ENCODE measurements at regions not wholly inside any gene's neighbourhood (a gene's known extent, or its start where the extent isn't known, plus 50 kb on each side); places are given as distances from the start of the nearest gene placed in this dataset.

- H3K36me3 Mint-ChIP-seq (ENCODE audit: low read depth), result peaks cover 2% of the 10 kb centered on the region
- peaks cover 53% of the 10 kb centered on the region for H3K4me1 Mint-ChIP-seq (ENCODE audit: low read depth)
- H3K9me3 Mint-ChIP-seq (ENCODE audit: low read depth), result peaks cover 4% of the 10 kb centered on the region
- H3K4me3 Mint-ChIP-seq (ENCODE audit: unreplicated experiment), result no peak overlapping the region
- H3K27ac Mint-ChIP-seq (ENCODE audit: unreplicated experiment), result peak overlapping the region; percentile 27
- H3K27me3 Mint-ChIP-seq (ENCODE audit: low read depth), result no peaks in the 10 kb centered on the region
- no peak for TF ChIP-seq CTCF (IDR thresholded peaks at IDR 0.05)
- no peak for DNase-seq (ENCODE audit: low spot score)
Observed at GRCh38 chr21:16324630-16325029, 594.8 kb downstream of the USP25 start.

GRCh38 chr21:16330082-16330907 is 600.5 kb downstream of the USP25 start:
- no peaks in the 10 kb centered on the region for H3K27me3 Mint-ChIP-seq (ENCODE audit: low read depth)
- no peak overlapping the region for H3K27ac Mint-ChIP-seq (ENCODE audit: unreplicated experiment)
- peaks cover 5% of the 10 kb centered on the region for H3K36me3 Mint-ChIP-seq (ENCODE audit: low read depth)
- H3K4me3 Mint-ChIP-seq (ENCODE audit: unreplicated experiment), result no peak overlapping the region
- TF ChIP-seq CTCF (IDR thresholded peaks at IDR 0.05), result peak; percentile 94
- peaks cover 4% of the 10 kb centered on the region for H3K9me3 Mint-ChIP-seq (ENCODE audit: low read depth)
- H3K4me1 Mint-ChIP-seq (ENCODE audit: low read depth), result peaks cover 35% of the 10 kb centered on the region
- DNase-seq (ENCODE audit: low spot score), result no peak

- TF ChIP-seq CTCF (IDR thresholded peaks at IDR 0.05), result no peak
- Mint-ChIP-seq H3K4me1 (ENCODE audit: low read depth) (peaks cover 34% of the 10 kb centered on the region), H3K4me3 (ENCODE audit: unreplicated experiment) (no peak overlapping the region), H3K27ac (ENCODE audit: unreplicated experiment) (peak overlapping the region; percentile 17), H3K27me3 (ENCODE audit: low read depth) (no peaks in the 10 kb centered on the region), H3K36me3 (ENCODE audit: low read depth) (peaks cover 5% of the 10 kb centered on the region), H3K9me3 (ENCODE audit: low read depth) (peaks cover 4% of the 10 kb centered on the region)
- DNase-seq (ENCODE audit: low spot score), result no peak
Observed at GRCh38 chr21:16330908-16331268, 601.1 kb downstream of the USP25 start.

GRCh38 chr21:16337266-16337665 is 607.5 kb downstream of the USP25 start:
- no peak for TF ChIP-seq CTCF (IDR thresholded peaks at IDR 0.05)
- Mint-ChIP-seq H3K27ac (ENCODE audit: unreplicated experiment) (no peak overlapping the region), H3K9me3 (ENCODE audit: low read depth) (peaks cover 3% of the 10 kb centered on the region), H3K4me1 (ENCODE audit: low read depth) (peaks cover 6% of the 10 kb centered on the region), H3K36me3 (ENCODE audit: low read depth) (peaks cover 3% of the 10 kb centered on the region), H3K27me3 (ENCODE audit: low read depth) (no peaks in the 10 kb centered on the region), H3K4me3 (ENCODE audit: unreplicated experiment) (no peak overlapping the region)
- DNase-seq (ENCODE audit: low spot score), result no peak

- Mint-ChIP-seq H3K4me1 (ENCODE audit: low read depth) (no peaks in the 10 kb centered on the region), H3K27ac (ENCODE audit: unreplicated experiment) (no peak overlapping the region), H3K4me3 (ENCODE audit: unreplicated experiment) (no peak overlapping the region), H3K9me3 (ENCODE audit: low read depth) (peaks cover 3% of the 10 kb centered on the region), H3K27me3 (ENCODE audit: low read depth) (no peaks in the 10 kb centered on the region), H3K36me3 (ENCODE audit: low read depth) (no peaks in the 10 kb centered on the region)
- no peak for DNase-seq (ENCODE audit: low spot score)
- TF ChIP-seq CTCF (IDR thresholded peaks at IDR 0.05), result no peak
Observed at GRCh38 chr21:16342932-16343331, 613.1 kb downstream of the USP25 start.

All from chondrocyte (in vitro differentiated cells).